K562 (cell line): ENCODE measurements at regions not wholly inside any gene's neighbourhood (a gene's known extent, or its start where the extent isn't known, plus 50 kb on each side); places are given as distances from the start of the nearest gene placed in this dataset.
A peak's percentile ranks its signal among the peaks of the same experiment; 100 is the strongest.

Experiments used
- ATF1 ChIP-seq, 2 experiments: fragments of 450-650 bp in 1 of 2; IDR thresholded peaks; 2 replicates each; pipeline ENCODE4 v1.6.1; 2016; ENCODE audit warnings: missing compliant biosample characterization in 1 of 2, missing genetic modification characterization in 1 of 2
- CEBPB ChIP-seq: fragments of 450-650 bp; IDR thresholded peaks from 2 replicates; pipeline ENCODE4 v1.6.1; 2016; ENCODE audit warnings: missing genetic modification characterization, missing compliant biosample characterization
- CHD7 ChIP-seq: fragments of 200-600 bp; sonication (generic); IDR thresholded peaks from one replicate; pipeline ENCODE4 v1.6.1; 2012; ENCODE audit warnings: mild to moderate bottlenecking, low read depth, low read length, inconsistent platforms
- E2F4 ChIP-seq: sonication (generic); formaldehyde crosslinking; IDR thresholded peaks from 2 replicates; pipeline ENCODE4 v1.8.0; 2022; ENCODE audit warnings: mild to moderate bottlenecking, low read depth, missing genetic modification reagents
- GATA2 ChIP-seq: sonication (generic); formaldehyde crosslinking; IDR thresholded peaks from 2 replicates; pipeline ENCODE4 v1.4.0; 2020; ENCODE audit warnings: mild to moderate bottlenecking, missing genetic modification reagents
- MAFG ChIP-seq: fragments of 450-650 bp; conservative IDR thresholded peaks from 2 replicates; pipeline ENCODE4 v1.6.1; 2016; ENCODE audit warnings: missing genetic modification characterization, missing compliant biosample characterization
- NBN ChIP-seq: fragments of 450-650 bp; IDR thresholded peaks from 2 replicates; pipeline ENCODE4 v1.6.1; 2016; ENCODE audit warnings: low read depth, mild to moderate bottlenecking
- NFYB ChIP-seq: IDR thresholded peaks from 2 replicates; pipeline ENCODE4 v1.6.1; 2011; ENCODE audit warnings: mild to moderate bottlenecking, moderate library complexity; ENCODE audit not compliant: insufficient read length; ENCODE audit errors: extremely low read depth
- POLR2AphosphoS2 ChIP-seq: IDR thresholded peaks from 2 replicates; pipeline ENCODE4 v1.6.1; 2012; ENCODE audit warnings: low read length, improper control_type of control experiment
- SREBF1 ChIP-seq: fragments of 150-350 bp; IDR thresholded peaks from 2 replicates; pipeline ENCODE4 v1.6.1; 2014; ENCODE audit warnings: antibody characterized with exemption, low read depth, low read length, borderline replicate concordance
- ZBTB2 ChIP-seq: fragments of 450-650 bp; IDR thresholded peaks from 2 replicates; pipeline ENCODE4 v1.6.1; 2016; ENCODE audit warnings: antibody characterized with exemption
- ZFP30 ChIP-seq: fragments of 250-450 bp; sonication (Bioruptor Pico); IDR thresholded peaks from 2 replicates; pipeline ENCODE4 v1.8.0; 2022; ENCODE audit warnings: moderate library complexity, mild to moderate bottlenecking, inconsistent platforms, borderline replicate concordance
- ZNF197 ChIP-seq: fragments of 200-800 bp; sonication (Bioruptor generic); IDR thresholded peaks from 2 replicates; pipeline ENCODE4 v1.6.1; 2016; ENCODE audit warnings: low read depth, missing genetic modification characterization, missing compliant biosample characterization
- ZNF316 ChIP-seq: fragments of 450-650 bp; IDR thresholded peaks from 2 replicates; pipeline ENCODE4 v1.6.1; 2016
- ZNF551 ChIP-seq: fragments of 250-450 bp; sonication (Bioruptor Pico); IDR thresholded peaks from 2 replicates; pipeline ENCODE4 v1.5.0; 2021; ENCODE audit warnings: mild to moderate bottlenecking, moderate library complexity
- ZNF586 ChIP-seq: fragments of 450-650 bp; formaldehyde crosslinking; conservative IDR thresholded peaks from 2 replicates; pipeline ENCODE4 v1.4.0; 2020; ENCODE audit warnings: mild to moderate bottlenecking, moderate library complexity
- ZNF699 ChIP-seq: fragments of 250-450 bp; sonication (Bioruptor Pico); IDR thresholded peaks from 2 replicates; pipeline ENCODE4 v1.8.0; 2021; ENCODE audit warnings: mild to moderate bottlenecking, moderate library complexity; ENCODE audit not compliant: insufficient replicate concordance

- no peak for TF ChIP-seq E2F4 (CRISPR knock-in tag)
- no peak for TF ChIP-seq CEBPB
- no peak for TF ChIP-seq ZFP30 (CRISPR knock-in tag)
- TF ChIP-seq MAFG (tag) = 0 out of 2 replicates have a peak, but pooled peaks have one; percentile 21
- TF ChIP-seq GATA2 (CRISPR knock-in tag) = no peak
- no peak for TF ChIP-seq NFYB
- TF ChIP-seq ZBTB2 = no peak
- TF ChIP-seq SREBF1 = no peak
- no peak for TF ChIP-seq ATF1 (CRISPR knock-in tag; IDR thresholded peaks at IDR 0.05)
- no peak for TF ChIP-seq ATF1 (tag; IDR thresholded peaks at IDR 0.05)
- no peak for TF ChIP-seq CHD7
- TF ChIP-seq ZNF316 = peak; percentile 45
- TF ChIP-seq ZNF699 = no peak
- no peak for TF ChIP-seq NBN
- no peak for TF ChIP-seq ZNF586 (CRISPR knock-in tag)
- no peak for TF ChIP-seq ZNF197
- TF ChIP-seq POLR2AphosphoS2 = no peak
- no peak for TF ChIP-seq ZNF551 (CRISPR knock-in tag)
These were observed 1047.4 kb downstream of the FAM133A start (continued) for GRCh38 chrX:94721386-94721785.
